ENCODE measurements at regions not wholly inside any gene's neighbourhood (a gene's known extent, or its start where the extent isn't known, plus 50 kb on each side); places are given as distances from the start of the nearest gene placed in this dataset.

GRCh38 chr18:67589325-67589724 lies 72.8 kb upstream of the DSEL start:
- WGBS, 3 donors = 93 to 96% (median 94%) methylated on average over 3 of the region's 3 CpGs
- no peaks in the 10 kb centered on the region for H3K36me3 ChIP-seq
- TF ChIP-seq CTCF (IDR thresholded peaks at IDR 0.05) (no peak), EP300 (IDR thresholded peaks at IDR 0.05) (no peak), POLR2A (IDR thresholded peaks at IDR 0.05) (no peak)
- intact Hi-C loops (cut with DNase I) = no loop called here
- H3K4me1 ChIP-seq (ENCODE audit: insufficient read depth) = no peaks in the 10 kb centered on the region
- DNase-seq = no peak
- no peaks in the 10 kb centered on the region for H3K27me3 ChIP-seq
- H3K27ac ChIP-seq = no peak overlapping the region
- H3K9me3 ChIP-seq = no peaks in the 10 kb centered on the region
- H3K4me3 ChIP-seq = no peak overlapping the region

- no peaks in the 10 kb centered on the region for H3K4me1 ChIP-seq (ENCODE audit: insufficient read depth)
- DNase-seq = no peak
- TF ChIP-seq POLR2A (IDR thresholded peaks at IDR 0.05) (no peak), EP300 (IDR thresholded peaks at IDR 0.05) (no peak), CTCF (IDR thresholded peaks at IDR 0.05) (no peak)
- H3K4me3 ChIP-seq = no peak overlapping the region
- intact Hi-C loops (cut with DNase I) = no loop called here
- no peaks in the 10 kb centered on the region for H3K9me3 ChIP-seq
- H3K27ac ChIP-seq = no peak overlapping the region
- H3K36me3 ChIP-seq = no peaks in the 10 kb centered on the region
- WGBS, 3 donors = 82 to 98% (median 95%) methylated on average over 2 of the region's 2 CpGs
- no peaks in the 10 kb centered on the region for H3K27me3 ChIP-seq
These were observed 69.6 kb upstream of the DSEL start for GRCh38 chr18:67586101-67586500.

- TF ChIP-seq EP300 (IDR thresholded peaks at IDR 0.05) (no peak), POLR2A (IDR thresholded peaks at IDR 0.05) (no peak), CTCF (IDR thresholded peaks at IDR 0.05) (no peak)
- no peaks in the 10 kb centered on the region for H3K27me3 ChIP-seq
- H3K9me3 ChIP-seq = no peaks in the 10 kb centered on the region
- H3K27ac ChIP-seq = no peak overlapping the region
- 1 to 7% (median 6%) methylated on average over 1 of the region's 1 CpG for WGBS, 3 donors
- no peak for DNase-seq
- H3K36me3 ChIP-seq = no peaks in the 10 kb centered on the region
- H3K4me1 ChIP-seq (ENCODE audit: insufficient read depth) = no peaks in the 10 kb centered on the region
- intact Hi-C loops (cut with DNase I) = no loop called here
- no peak overlapping the region for H3K4me3 ChIP-seq
These were observed 67.1 kb upstream of the DSEL start for GRCh38 chr18:67583621-67584020.

GRCh38 chr18:67582488-67582887 lies 66.0 kb upstream of the DSEL start:
- no peaks in the 10 kb centered on the region for H3K9me3 ChIP-seq
- no peak overlapping the region for H3K27ac ChIP-seq
- DNase-seq = no peak
- no peaks in the 10 kb centered on the region for H3K36me3 ChIP-seq
- WGBS, 3 donors = 59 to 61% (median 60%) methylated on average over 3 of the region's 3 CpGs
- H3K4me3 ChIP-seq = no peak overlapping the region
- intact Hi-C loops (cut with DNase I) = no loop called here
- no peaks in the 10 kb centered on the region for H3K4me1 ChIP-seq (ENCODE audit: insufficient read depth)
- TF ChIP-seq EP300 (IDR thresholded peaks at IDR 0.05) = no peak
- no peaks in the 10 kb centered on the region for H3K27me3 ChIP-seq

GRCh38 chr18:67581178-67581577 lies 64.7 kb upstream of the DSEL start:
- TF ChIP-seq EP300 (IDR thresholded peaks at IDR 0.05) (no peak), CTCF (IDR thresholded peaks at IDR 0.05) (no peak), POLR2A (IDR thresholded peaks at IDR 0.05) (no peak)
- Histone ChIP-seq H3K4me3 (no peak overlapping the region), H3K9me3 (no peaks in the 10 kb centered on the region), H3K27ac (no peak overlapping the region), H3K4me1 (ENCODE audit: insufficient read depth) (no peaks in the 10 kb centered on the region), H3K27me3 (no peaks in the 10 kb centered on the region), H3K36me3 (no peaks in the 10 kb centered on the region)
- intact Hi-C loops (cut with DNase I) = no loop called here
- DNase-seq = no peak
- 95 to 96% (median 96%) methylated on average over 2 of the region's 2 CpGs for WGBS, 3 donors

Measured in ovary (tissue), 7 donors.